GM13976 (cell line): ENCODE measurements at regions not wholly inside any gene's neighbourhood (a gene's known extent, or its start where the extent isn't known, plus 50 kb on each side); places are given as distances from the start of the nearest gene placed in this dataset.

Source experiments
- DNase-seq: peaks from one replicate; pipeline ENCODE4 v3.0.0; 2012; ENCODE audit warnings: low spot score
- in situ Hi-C: fragments of 300-500 bp; cut with MboI; formaldehyde crosslinking; loops from one replicate; pipeline ENCODE4 v1.12.0; 2022; ENCODE audit warnings: low sequenced_read_pairs, mixed read lengths, inconsistent platforms; ENCODE audit not compliant: unreplicated experiment
- TF ChIP-seq, protein P1 (sequence below): IDR thresholded peaks from 2 replicates; pipeline ENCODE4 v1.5.1; 2012; ENCODE audit warnings: borderline replicate concordance, mild to moderate bottlenecking; ENCODE audit not compliant: insufficient read depth; ENCODE audit errors: extremely low read depth, missing control alignments, control extremely low read depth

DNA sequence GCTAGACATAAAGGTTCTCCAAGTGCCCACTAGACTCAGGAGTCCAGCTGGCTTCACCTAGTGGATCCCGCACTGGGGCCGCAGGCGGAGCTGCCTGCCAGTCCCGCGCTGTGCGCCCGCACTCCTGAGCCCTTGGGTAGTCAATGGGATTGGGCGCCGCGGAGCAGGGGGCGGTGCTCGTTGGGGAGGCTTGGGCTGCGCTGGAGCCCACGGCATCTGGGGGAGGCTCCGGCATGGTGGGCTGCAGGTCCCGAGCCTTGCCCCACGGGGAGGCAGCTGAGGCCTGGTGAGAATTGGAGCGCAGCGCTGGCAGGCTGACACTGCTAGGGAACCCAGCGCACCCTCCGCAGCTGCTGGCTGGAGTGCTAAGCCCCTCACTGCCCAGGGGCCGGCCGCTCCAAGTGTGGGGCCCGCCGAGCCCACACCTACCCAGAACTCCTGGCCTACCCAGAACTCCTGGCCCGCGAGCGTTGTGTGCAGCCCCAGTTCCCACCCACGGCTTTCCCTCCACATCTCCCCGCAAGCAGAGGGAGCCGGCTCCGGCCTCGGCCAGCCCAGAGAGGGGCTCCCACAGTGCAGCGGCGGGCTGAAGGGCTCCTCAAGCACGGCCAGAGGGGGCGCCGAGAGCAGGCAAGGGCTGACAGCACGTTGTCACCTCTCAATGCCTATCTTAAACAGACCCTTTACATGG, 260.7 kb upstream of the DMRT1 start:
- TF ChIP-seq, protein P1, sequence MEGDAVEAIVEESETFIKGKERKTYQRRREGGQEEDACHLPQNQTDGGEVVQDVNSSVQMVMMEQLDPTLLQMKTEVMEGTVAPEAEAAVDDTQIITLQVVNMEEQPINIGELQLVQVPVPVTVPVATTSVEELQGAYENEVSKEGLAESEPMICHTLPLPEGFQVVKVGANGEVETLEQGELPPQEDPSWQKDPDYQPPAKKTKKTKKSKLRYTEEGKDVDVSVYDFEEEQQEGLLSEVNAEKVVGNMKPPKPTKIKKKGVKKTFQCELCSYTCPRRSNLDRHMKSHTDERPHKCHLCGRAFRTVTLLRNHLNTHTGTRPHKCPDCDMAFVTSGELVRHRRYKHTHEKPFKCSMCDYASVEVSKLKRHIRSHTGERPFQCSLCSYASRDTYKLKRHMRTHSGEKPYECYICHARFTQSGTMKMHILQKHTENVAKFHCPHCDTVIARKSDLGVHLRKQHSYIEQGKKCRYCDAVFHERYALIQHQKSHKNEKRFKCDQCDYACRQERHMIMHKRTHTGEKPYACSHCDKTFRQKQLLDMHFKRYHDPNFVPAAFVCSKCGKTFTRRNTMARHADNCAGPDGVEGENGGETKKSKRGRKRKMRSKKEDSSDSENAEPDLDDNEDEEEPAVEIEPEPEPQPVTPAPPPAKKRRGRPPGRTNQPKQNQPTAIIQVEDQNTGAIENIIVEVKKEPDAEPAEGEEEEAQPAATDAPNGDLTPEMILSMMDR, result no peak
- in situ Hi-C loops, result no loop called here

GRCh38 chr9:581673-582497, 259.6 kb upstream of the DMRT1 start:
- in situ Hi-C loops, result no loop called here
- TF ChIP-seq, protein P1, result no peak
- peak; percentile 46 for DNase-seq

More for the DNA sequence above, 260.7 kb upstream of the DMRT1 start:
- DNase-seq, result no peak

GRCh38 chr9:582775-583174, 258.7 kb upstream of the DMRT1 start:
- TF ChIP-seq, protein P1, result no peak
- DNase-seq, result no peak
- in situ Hi-C loops, result no loop called here

DNA sequence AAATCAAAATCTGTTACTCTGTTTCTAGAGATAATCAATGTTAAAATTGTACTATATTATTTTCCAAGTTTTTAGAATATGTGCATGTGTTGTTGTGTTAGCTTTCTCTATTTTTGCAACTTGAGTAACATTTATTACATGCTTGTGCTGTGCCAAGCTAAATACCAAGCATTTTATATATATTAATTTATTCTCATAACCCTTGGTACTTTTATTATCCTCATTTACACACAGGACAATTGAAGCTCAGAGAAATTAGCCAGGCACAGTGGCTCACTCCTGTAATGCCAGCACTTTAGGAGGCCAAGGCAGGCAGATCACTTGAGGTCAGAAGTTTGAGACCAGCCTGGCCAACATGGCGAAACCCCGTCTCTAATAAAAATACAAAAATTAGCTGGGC, 254.0 kb upstream of the DMRT1 start:
- TF ChIP-seq, protein P1, result no peak
- in situ Hi-C loops, result no loop called here
- DNase-seq, result no peak

GRCh38 chr9:588981-589380, 252.5 kb upstream of the DMRT1 start:
- in situ Hi-C loops, result no loop called here
- TF ChIP-seq, protein P1, result no peak
- DNase-seq, result no peak

GRCh38 chr9:589723-590122, 251.8 kb upstream of the DMRT1 start:
- in situ Hi-C loops, result no loop called here
- no peak for DNase-seq

More at GRCh38 chr9:589723-590122, 251.8 kb upstream of the DMRT1 start:
- TF ChIP-seq, protein P1, result no peak
